Loucy (cell line): ENCODE measurements at regions not wholly inside any gene's neighbourhood (a gene's known extent, or its start where the extent isn't known, plus 50 kb on each side); places are given as distances from the start of the nearest gene placed in this dataset.

ENCODE experiments used
- EZH2phosphoT487 ChIP-seq: fragments of 200-600 bp; IDR thresholded peaks from 2 replicates; pipeline ENCODE4 v1.6.1; 2018; ENCODE audit warnings: antibody characterized with exemption, mild to moderate bottlenecking, moderate library complexity, borderline replicate concordance
- TF ChIP-seq, protein P1 (sequence below): fragments of 200-600 bp; sonication (generic); conservative IDR thresholded peaks from 2 replicates; pipeline ENCODE4 v1.5.1; 2014; ENCODE audit warnings: mild to moderate bottlenecking, antibody characterized with exemption, low read length

- TF ChIP-seq, protein P1, sequence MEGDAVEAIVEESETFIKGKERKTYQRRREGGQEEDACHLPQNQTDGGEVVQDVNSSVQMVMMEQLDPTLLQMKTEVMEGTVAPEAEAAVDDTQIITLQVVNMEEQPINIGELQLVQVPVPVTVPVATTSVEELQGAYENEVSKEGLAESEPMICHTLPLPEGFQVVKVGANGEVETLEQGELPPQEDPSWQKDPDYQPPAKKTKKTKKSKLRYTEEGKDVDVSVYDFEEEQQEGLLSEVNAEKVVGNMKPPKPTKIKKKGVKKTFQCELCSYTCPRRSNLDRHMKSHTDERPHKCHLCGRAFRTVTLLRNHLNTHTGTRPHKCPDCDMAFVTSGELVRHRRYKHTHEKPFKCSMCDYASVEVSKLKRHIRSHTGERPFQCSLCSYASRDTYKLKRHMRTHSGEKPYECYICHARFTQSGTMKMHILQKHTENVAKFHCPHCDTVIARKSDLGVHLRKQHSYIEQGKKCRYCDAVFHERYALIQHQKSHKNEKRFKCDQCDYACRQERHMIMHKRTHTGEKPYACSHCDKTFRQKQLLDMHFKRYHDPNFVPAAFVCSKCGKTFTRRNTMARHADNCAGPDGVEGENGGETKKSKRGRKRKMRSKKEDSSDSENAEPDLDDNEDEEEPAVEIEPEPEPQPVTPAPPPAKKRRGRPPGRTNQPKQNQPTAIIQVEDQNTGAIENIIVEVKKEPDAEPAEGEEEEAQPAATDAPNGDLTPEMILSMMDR = no peak
- no peak for TF ChIP-seq EZH2phosphoT487
These were observed 255.3 kb upstream of the SLITRK3 start for GRCh38 chr3:165451371-165452070.
